ENCODE measurements at regions not wholly inside any gene's neighbourhood (a gene's known extent, or its start where the extent isn't known, plus 50 kb on each side); places are given as distances from the start of the nearest gene placed in this dataset.

DNA sequence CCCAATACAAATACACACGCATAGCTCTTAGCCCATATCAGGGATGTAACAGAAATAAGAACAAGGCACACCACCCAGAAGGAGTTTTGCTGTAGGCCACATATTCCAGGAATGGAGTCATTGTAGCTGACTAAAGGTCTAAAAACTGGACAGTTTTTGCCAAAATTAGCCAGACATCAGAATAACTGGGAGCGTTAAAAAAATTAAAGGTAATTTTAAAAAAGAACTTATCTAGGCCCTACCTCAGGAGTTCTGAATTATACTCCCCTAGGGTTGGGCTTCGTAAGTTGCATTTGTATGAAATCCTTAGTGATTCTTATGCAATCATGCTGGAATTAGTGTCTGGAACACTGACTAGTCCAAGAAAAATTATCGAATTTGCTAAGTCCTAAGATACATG lies 987.7 kb downstream of the GALC start:
- TF ChIP-seq, protein P1, sequence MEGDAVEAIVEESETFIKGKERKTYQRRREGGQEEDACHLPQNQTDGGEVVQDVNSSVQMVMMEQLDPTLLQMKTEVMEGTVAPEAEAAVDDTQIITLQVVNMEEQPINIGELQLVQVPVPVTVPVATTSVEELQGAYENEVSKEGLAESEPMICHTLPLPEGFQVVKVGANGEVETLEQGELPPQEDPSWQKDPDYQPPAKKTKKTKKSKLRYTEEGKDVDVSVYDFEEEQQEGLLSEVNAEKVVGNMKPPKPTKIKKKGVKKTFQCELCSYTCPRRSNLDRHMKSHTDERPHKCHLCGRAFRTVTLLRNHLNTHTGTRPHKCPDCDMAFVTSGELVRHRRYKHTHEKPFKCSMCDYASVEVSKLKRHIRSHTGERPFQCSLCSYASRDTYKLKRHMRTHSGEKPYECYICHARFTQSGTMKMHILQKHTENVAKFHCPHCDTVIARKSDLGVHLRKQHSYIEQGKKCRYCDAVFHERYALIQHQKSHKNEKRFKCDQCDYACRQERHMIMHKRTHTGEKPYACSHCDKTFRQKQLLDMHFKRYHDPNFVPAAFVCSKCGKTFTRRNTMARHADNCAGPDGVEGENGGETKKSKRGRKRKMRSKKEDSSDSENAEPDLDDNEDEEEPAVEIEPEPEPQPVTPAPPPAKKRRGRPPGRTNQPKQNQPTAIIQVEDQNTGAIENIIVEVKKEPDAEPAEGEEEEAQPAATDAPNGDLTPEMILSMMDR (IDR thresholded peaks at IDR 0.05; ENCODE audit: low read length): no peak
- no peak for TF ChIP-seq EZH2phosphoT487 (IDR thresholded peaks at IDR 0.05; ENCODE audit: low read length)
